Prostate gland (tissue), 2 donors: ENCODE measurements at regions not wholly inside any gene's neighbourhood (a gene's known extent, or its start where the extent isn't known, plus 50 kb on each side); places are given as distances from the start of the nearest gene placed in this dataset.
"Not testable (repeated sequence)": the region's sequence is repeated elsewhere in the genome, so short reads cannot be mapped to it uniquely, and the experiment has no call there.

Source experiments
- POLR2A ChIP-seq: fragments of 450-650 bp; IDR thresholded peaks from one replicate; pipeline ENCODE4 v1.6.1; 2016; ENCODE audit warnings: antibody characterized with exemption, mild to moderate bottlenecking
- POLR2AphosphoS5 ChIP-seq: sonication (generic); formaldehyde crosslinking; IDR thresholded peaks from one replicate; pipeline ENCODE4 v1.6.1; 2017; ENCODE audit warnings: antibody characterized with exemption
- TF ChIP-seq, protein P1 (sequence below), 4 experiments: fragments of 200-600 bp in 2 of 4; fragments of 450-650 bp in 2 of 4; sonication (generic) in 2 of 4; IDR thresholded peaks; 1 replicate in 3 of 4; 2 replicates in 1 of 4; pipeline ENCODE4 v1.5.1; 2016 to 2019; ENCODE audit warnings: antibody characterized with exemption in 4 of 4, mild to moderate bottlenecking in 2 of 4, moderate library complexity in 2 of 4

DNA sequence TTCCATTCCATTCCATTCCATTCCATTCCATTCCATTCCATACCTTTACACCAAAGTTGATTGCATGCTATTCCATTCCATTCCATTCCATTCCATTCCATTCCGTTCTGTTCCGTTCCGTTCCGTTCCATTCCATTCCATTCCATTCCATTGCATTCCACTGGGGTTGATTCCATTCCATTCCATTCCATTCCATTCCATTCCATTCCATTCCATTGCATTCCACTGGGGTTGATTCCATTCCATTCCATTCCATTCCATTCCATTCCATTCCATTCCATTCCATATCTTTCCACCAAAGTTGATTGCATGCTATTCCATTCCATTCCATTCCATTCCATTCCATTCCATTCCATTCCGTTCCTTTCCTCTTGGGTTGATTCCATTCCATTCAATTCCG is 151.9 kb downstream of the CWH43 start:
- TF ChIP-seq, protein P1, sequence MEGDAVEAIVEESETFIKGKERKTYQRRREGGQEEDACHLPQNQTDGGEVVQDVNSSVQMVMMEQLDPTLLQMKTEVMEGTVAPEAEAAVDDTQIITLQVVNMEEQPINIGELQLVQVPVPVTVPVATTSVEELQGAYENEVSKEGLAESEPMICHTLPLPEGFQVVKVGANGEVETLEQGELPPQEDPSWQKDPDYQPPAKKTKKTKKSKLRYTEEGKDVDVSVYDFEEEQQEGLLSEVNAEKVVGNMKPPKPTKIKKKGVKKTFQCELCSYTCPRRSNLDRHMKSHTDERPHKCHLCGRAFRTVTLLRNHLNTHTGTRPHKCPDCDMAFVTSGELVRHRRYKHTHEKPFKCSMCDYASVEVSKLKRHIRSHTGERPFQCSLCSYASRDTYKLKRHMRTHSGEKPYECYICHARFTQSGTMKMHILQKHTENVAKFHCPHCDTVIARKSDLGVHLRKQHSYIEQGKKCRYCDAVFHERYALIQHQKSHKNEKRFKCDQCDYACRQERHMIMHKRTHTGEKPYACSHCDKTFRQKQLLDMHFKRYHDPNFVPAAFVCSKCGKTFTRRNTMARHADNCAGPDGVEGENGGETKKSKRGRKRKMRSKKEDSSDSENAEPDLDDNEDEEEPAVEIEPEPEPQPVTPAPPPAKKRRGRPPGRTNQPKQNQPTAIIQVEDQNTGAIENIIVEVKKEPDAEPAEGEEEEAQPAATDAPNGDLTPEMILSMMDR (IDR thresholded peaks at IDR 0.05): not testable (repeated sequence)
- not testable (repeated sequence) for TF ChIP-seq POLR2AphosphoS5, POLR2A
